Kasumi-1 (cell line): ENCODE measurements at regions not wholly inside any gene's neighbourhood (a gene's known extent, or its start where the extent isn't known, plus 50 kb on each side); places are given as distances from the start of the nearest gene placed in this dataset.
"Not testable (repeated sequence)": the region's sequence is repeated elsewhere in the genome, so short reads cannot be mapped to it uniquely, and the experiment has no call there.

Experiments used
- DNase-seq, 2 experiments: peaks; one replicate each; lab custom pipeline; 2025; lab: John Stamatoyannopoulos, UW

DNA sequence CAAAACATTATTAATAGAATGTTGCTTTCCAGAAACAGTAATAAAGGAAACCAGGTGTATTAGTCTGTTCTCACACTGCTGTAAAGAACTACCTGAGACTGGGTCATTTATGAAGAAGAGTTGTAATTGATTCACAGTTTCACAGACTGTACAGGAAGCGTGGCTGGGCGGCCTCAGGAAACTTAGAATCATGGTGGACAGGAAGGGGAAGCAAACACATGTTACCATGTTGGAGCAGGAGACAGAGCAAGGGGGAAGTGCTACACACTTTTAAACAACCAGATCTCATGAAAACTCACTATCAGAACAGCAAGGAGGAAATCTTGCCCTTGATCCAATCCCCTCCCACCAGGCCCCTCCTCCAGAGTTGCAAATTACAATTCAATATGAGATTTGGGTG, 815.8 kb downstream of the TRIML1 start:
- DNase-seq: peak; percentile 36 to 44

DNA sequence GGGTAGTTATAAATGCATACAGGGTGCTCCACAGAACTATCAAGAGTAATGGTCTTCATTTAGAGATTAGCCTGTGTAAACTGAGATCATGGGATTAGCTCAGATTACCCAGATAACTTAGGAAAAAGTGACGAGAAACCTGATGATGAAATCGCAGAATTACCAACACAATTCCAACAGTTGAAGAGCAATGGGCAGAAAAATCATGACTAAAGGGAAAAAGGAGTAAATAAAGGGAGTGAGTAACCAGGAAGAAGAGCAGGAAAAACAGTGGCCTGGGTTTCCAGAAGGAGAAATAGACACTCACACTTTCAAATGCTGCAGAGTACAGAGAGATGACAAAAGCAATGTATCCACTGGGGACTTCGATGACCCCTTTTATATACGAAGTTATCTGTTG, 817.3 kb downstream of the TRIML1 start:
- no peak for DNase-seq

DNA sequence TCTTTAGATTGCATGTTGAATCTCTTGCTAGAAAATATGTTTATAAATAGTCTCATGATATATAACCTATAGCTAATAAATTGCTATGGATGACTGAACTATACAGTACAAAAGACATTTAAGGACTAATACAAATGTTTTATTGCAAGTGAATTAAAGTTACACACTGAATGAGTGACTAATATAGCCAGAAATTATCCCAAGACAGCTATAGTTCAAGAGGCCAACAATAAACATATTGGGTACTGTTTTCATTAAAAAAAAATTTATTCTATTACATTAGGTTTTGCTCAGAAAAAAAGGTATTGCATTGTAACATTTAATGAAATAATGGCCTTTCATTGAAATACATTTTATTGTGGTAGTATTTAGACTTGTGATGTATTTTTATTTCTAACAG, 819.1 kb downstream of the TRIML1 start:
- no peak for DNase-seq

DNA sequence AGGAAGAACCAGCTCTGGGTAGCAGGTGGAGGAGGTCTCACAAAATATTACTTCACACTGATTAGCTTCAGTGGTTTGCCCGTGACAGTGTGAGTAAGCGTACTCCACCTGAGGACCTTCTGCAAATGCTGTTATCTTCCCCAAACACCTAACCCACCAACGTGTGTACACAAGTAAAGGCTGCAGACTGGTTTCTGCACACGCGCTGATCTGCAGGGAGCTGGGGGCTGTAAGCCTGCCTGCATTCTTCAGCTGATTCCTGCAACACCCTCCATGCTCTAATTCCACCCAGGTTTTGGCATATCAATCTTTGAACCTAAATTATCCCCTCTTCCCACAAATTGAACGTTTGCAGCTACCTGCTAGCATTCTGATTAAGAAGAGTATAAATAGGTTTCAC, 820.2 kb downstream of the TRIML1 start:
- no peak for DNase-seq

DNA sequence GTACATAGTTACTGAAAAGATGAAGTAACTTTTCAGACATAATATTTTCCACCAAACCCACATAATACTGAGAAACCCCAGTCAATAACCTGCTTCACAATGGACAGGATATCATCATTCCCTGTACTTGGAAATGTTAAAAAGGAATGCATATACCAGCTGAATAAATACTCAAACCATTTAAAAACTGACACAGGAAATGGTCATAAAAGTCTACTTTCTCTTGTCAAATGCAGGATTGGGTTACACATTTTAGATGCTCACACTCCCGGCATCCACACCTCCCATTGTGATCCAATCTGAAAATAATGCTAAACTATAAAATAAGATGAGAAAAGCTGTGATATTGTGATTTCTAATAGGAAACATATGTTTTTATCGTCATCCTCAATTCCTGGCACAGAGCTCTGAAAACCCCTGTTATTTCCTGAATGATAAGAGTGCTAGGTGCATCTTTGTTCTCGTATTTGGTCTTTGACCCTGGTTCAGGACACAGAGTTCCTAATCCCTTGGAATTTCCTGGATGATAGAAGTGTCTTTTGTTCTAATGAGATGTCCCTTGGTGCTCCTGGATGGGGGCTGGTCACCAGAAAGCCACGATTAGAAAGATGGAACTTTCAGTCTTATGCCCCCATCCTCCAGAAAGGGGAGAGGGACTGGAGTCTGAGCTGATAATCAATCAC, 821.3 kb downstream of the TRIML1 start:
- DNase-seq: no peak

DNA sequence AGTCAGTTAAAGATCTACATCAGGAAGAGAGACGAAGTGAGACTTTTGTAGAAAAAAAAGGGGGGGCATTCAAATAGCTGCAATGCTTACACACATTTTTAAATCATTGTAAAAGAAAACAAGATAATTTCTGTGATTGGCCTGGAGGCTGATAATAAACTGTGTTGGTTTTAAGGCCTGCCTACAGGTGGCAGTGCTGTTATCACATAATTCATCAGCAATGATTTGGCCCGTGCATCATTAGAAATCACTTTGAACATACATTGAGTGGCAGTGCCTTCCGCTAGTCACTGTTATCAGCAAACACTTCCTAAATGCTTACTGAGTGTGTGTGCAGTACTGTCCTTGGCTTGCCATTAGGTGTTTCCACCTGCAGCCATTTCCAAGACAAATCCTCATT, 831.9 kb downstream of the TRIML1 start:
- peak; percentile 11 to 48 for DNase-seq

DNA sequence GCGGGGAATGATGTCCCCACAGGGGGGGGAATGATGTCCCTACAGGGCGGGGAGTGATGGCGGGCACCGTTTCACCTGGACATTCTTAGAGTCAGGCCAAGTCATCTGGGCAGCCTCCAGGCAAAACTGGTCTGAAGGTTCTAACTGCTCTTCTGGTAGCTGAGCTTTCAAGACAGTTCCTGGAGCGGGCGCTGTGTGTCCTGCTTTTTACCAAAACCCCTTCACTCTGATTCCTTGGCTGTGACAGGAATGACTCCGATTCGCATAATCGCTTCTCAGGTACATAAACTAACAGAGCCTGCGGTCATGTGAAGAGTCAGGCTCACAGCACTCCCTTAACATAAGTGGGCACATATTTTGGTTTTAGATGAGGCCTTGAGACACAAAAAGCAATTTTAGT, 836.0 kb downstream of the TRIML1 start:
- no peak for DNase-seq

DNA sequence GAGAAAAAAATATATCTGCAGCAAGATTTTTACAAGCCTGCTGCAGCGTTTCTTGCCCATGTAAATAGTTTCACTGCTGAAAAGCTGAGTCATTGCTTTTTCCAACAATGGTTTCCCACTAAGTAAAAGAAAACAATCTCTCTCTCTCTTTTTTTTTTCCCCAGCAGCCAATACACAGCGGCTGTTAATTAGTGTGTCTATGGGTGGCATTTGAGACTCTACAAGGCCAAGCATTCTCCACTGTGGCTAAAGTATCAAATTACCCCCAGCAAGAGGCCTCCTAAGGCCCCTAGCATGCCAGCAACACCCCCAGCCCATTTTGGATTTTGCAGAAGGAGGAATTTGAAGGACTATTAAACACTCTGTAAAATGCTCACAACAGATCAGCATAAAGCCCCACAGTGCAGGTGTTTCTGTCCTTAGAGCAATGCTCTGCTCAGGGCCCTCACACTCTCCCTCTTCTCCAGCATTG, 837.4 kb downstream of the TRIML1 start:
- DNase-seq: no peak

DNA sequence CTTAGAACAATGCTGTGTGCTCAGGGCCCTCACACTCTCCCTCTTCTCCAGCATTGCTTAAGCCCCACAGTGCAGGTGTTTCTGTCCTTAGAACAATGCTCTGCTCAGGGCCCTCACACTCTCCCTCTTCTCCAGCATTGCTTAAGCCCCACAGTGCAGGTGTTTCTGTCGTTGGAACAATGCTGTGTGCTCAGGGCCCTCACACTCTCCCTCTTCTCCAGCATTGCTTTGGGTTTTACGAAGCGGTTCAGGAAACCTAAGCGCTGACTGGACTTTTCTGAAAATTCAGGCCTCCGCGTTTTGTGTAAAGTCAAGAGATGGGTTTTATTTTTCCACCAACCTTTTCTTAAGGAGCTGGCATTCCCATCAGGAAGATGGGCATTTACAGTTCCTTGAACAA, 838.0 kb downstream of the TRIML1 start:
- DNase-seq: not testable (repeated sequence)

DNA sequence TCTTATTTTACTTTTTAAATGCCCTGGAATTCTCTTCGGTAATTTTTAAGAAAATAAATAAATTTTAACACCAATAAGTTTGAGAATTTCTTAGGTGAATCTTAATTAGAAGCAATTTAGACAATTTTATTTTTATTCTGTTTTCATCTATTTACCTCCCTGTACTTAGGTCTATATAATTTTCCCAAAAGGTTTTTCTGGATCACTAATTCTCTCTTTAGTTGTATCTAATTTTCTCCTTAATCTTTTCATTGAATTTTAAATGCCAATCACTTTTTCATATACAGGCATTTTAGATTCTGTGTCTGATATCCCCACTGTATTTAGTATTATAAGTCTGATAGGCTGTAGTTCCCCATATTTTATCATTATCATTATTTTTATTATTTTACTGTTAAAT, 845.3 kb downstream of the TRIML1 start:
- DNase-seq: no peak

DNA sequence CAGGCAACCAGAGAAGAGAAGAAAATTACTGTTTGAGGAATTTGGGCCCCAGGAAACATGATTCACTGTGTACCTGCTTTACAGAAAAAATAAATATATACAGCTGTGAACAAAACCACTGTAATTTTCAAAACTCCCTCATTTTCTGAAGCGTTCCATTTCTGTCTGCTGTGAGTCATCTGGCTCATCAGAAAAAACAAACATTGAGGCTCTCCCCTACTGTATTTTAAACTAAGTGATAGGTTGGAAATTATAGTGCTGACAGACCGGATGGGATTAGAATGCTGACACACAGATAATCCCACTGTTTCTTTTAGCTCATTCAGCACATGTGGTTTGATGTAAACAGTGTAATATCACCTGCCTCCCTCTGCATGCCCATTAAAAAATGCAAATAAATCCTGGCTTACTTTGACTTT, 847.0 kb downstream of the TRIML1 start:
- no peak for DNase-seq

DNA sequence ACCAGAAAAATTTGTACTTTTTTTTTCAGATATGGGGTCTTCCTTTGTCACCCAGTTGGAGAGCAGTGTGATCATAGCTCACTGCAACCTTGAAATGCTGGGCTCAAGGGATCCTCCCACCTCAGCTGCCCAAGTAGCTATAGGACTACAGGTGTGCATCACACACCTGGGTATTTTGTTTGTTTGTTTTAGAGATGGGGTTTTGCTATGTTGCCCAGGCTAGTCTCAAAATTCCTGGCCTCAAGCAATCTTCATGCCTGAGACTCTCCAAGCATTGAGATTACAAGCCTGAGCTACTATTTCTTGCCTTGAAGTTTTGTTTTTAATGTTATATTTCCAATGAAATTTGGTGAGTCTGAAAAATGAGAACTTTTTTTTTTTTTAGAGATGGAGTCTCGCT, 847.8 kb downstream of the TRIML1 start:
- DNase-seq: no peak

DNA sequence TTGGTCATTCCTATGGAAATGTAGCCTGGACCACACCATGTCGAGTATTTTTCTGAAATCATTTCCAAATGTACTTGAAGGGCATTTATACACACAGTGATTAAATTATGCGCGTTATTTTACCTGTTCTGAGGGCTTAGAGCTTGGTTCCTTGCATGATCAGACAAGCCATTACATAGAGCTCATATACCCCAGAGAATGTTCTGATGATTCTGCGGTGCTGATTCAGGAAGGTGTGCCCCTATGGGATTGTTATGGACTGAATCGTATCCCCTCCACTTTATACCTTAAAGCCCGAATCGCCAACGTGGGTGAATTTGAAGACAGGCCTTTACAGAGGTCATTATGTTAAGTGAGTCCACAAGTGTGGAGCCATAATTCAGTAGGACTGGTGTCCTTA, 848.9 kb downstream of the TRIML1 start:
- DNase-seq: no peak

DNA sequence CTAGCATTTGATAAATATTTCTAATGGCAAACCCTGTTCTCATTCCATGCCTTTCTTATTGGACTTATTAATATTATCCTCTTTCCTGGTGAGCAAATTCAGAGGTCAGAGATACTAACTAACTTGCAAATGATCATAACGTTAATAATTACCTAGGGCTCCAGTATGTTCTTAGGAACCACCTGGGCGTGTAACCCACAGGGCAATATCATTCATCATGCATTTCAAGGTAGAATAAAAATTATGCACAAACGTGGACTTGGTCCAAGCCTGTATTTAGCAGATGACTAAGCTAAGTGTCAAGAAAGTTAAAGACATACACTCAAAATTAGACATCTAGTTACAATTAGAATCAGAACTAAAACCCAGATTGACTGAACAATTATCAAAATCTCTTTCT, 850.1 kb downstream of the TRIML1 start:
- no peak for DNase-seq

DNA sequence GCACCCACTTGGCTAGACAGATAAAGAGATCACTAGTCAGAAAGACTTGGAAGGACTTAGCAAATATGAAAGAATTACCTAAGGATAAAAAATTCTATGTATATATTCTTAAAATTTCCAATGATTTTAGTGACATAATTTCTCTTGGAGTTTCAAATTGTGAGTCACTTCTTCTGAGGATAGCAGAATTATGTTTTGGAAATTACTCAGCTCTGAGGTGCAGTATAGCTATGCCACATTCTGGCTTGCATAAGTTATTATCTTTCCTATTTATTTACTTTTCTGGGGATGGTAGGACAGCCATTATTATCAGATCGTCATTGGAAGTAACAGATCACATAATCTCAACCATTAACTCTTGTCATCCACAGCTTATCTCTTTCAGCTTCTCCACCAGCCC, 853.5 kb downstream of the TRIML1 start:
- DNase-seq: no peak

DNA sequence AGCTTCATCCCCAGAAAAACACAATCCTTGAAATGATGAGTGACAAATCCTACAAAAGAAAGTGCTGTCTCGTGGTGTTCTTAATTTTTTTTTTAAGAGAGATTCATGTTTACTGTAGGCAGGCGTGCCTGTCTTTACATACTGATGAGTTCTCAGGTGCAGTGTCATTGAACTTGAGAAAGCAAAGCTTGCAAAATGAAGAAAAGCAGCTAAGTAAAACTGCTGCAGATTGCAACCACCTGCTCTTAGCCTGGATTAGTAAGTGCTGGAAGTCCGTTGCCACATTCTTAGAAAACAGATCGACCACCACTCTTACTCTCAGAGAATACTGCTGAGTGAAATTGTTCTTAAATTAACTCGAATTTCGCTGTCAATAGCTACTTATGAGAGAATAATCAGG, 854.6 kb downstream of the TRIML1 start:
- no peak for DNase-seq

DNA sequence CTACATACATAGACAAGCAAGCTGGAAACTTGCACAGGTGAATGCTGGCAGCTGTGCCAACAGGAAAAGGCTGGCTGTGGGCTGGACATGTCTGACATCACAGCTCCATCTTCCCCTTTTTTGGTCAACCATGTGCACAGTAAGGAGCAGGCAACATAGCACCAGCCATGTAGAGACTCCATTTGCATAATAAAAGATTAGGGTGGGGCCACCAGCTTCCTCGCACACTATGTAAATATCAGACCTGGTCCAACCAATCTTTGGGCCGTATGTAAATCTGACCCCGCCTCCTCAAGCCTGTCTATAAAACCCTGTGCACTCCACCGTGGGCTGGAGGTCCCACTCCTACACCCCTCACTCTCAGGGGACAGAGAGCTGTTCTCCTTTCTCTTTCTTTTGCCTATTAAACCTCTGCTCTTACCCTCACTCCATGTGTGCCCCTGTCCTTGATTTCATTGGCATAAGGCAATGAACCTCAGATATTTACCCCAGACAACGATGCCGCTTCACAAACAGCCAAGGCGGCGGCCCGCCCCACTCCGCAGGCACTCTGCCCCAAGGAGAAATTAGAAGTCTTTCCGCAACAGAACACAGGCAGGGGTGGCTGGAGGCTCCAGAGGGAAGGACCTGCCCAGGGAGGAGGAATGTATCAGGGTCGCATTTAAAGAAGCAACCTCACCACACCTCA, 862.2 kb downstream of the TRIML1 start:
- no peak for DNase-seq

DNA sequence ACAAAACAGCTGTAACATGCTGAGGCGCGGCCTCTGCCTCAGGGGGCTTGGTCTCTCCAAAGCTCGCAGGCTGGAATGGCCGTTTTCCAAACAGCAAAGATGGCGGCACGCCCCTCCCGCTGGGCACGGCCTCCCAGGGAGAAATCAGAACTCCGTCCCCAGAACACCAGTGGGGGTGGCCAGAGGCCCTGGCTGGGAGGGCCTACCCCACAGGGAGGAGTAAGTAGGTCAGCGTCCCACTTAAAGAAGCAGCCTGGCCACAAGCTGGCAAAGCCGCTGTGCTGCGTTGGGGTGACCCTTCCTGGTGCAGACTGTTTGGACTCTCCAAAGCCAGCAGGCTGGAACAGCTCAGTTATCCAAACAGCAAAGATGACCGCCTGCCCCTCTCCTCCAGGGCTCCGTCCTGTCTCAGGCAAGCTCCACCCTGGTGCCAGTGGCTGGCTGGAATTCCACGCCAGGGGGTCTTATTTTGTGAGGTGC, 862.8 kb downstream of the TRIML1 start:
- no peak for DNase-seq

DNA sequence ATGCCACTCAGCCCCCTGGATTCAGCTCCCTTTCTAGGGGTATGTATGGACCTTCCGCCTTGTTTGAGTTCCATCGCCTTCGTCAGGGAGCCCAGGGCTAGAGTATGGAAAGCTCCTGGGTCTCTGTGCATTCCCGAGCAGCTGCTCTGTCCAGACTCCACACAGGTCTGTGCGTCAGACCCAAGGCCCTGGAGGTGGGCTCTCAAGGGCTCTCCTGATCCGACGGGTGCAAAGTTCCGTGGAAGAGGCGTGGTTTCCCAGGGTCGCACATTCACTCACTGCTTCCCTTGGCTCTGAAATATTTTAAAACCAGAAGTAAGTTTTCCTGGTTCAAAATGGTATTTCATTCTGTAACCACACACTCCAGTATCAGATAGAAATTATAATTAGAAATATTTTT, 863.2 kb downstream of the TRIML1 start:
- DNase-seq: no peak

DNA sequence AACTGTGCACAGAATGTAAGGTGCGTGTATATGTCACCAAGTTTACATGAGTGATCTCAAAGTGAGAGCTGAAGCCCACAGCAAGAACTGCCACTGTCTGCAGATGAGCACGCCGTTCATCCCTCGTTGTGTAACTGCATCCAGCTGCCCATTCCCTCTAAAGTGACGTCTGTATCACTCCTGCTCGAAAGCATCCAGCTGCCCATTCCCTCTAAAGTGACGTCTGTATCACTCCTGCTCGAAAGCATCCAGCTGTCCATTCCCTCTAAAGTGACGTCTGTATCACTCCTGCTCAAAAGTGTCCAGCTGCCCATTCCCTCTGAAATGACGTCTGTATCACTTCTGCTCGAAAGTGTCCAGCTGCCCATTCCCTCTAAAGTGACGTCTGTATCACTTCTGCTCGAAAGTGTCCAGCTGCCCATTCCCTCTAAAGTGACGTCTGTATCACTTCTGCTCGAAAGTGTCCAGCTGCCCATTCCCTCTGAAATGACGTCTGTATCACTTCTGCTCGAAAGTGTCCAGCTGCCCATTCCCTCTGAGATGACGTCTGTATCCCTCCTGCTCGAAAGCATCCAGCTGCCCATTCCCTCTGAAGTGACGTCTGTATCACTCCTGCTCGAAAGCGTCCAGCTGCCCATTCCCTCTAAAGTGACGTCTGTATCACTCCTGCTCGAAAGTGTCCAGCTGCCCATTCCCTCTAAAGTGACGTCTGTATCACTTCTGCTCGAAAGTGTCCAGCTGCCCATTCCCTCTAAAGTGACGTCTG, 871.4 kb downstream of the TRIML1 start:
- DNase-seq: not testable (repeated sequence)

DNA sequence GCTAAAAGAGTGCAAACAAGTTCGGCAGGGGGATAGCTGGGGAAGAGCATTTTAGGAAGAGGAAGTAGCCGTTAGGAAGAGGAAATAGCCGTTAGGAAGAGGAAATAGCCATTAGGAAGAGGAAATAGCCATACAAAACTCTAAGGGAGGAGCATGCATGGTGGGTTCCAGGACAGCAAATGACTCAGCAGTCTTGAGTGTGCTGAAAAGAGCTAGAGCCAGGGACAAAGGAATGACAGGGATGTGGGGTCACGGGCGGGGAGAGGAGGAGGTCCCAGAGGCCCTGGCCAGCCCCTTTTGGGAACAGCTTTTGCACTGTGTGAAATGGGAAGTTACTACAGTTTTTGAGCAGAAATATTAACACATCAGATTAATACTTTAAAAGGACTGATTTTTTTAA, 882.6 kb downstream of the TRIML1 start:
- peak; percentile 7 to 20 for DNase-seq

DNA sequence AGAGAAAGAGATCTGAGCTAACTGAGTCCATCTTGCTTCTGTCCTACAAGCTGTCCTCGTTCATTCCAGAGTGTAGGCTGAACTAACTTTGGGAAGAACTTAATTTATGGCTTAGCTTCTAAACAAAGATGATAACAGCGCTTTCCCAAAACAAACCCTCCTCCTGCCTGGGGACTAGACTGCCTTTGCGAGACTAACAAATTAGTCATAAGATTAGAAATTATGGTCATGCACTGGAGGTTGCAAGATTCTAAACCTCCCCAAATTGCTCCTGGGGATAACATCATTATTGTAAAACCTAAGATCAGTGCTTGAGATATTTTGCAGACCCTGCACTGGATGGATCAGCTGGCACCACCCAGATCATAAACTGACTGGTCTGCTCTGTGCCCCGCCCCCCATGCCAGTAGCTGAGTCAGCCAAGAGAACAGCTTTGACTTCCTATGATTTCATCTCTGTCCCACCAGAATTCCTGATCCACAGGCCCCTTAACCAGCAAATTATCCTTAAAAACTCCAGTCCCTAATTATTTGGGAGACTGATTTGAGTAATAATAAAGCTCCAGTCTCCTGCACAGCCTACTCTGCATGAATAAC, 883.3 kb downstream of the TRIML1 start:
- no peak for DNase-seq
